Suppressor macrophage treated with lipopolysaccharide for 1 hour (primary cell): ENCODE measurements at regions not wholly inside any gene's neighbourhood (a gene's known extent, or its start where the extent isn't known, plus 50 kb on each side); places are given as distances from the start of the nearest gene placed in this dataset.

Source experiments
- DNase-seq, 3 donors: peaks; one replicate each; pipeline ENCODE4 v3.0.0-alpha.2; 2020 to 2022

- no peak for DNase-seq
These were observed 208.6 kb downstream of the DRD1 start for GRCh38 chr5:175235251-175235960.

- DNase-seq, result no peak
These were observed 213.7 kb downstream of the DRD1 start for GRCh38 chr5:175230299-175230698.

GRCh38 chr5:175226506-175226905, 217.5 kb downstream of the DRD1 start:
- no peak for DNase-seq

- no peak for DNase-seq
These were observed 220.7 kb downstream of the DRD1 start for GRCh38 chr5:175223291-175223690.

- no peak for DNase-seq
These were observed 221.4 kb downstream of the DRD1 start for GRCh38 chr5:175222621-175223020.

GRCh38 chr5:175220549-175220948, 223.4 kb downstream of the DRD1 start:
- DNase-seq, result no peak

GRCh38 chr5:175219366-175219765, 224.6 kb downstream of the DRD1 start:
- DNase-seq, result no peak

- no peak for DNase-seq
These were observed 227.0 kb downstream of the DRD1 start for GRCh38 chr5:175216991-175217390.

GRCh38 chr5:175215906-175216305, 228.1 kb downstream of the DRD1 start:
- DNase-seq, result no peak

- peak in 2 of 3 donors; percentile 2 for DNase-seq
These were observed 229.8 kb downstream of the DRD1 start for GRCh38 chr5:175214152-175214551.

GRCh38 chr5:175211956-175212756, 231.8 kb downstream of the DRD1 start:
- no peak for DNase-seq

GRCh38 chr5:175207321-175208040, 236.5 kb downstream of the DRD1 start:
- DNase-seq, result no peak

- no peak for DNase-seq
These were observed 237.3 kb downstream of the DRD1 start for GRCh38 chr5:175206669-175207068.

GRCh38 chr5:175202463-175203068, 241.4 kb downstream of the DRD1 start:
- DNase-seq, result no peak

GRCh38 chr5:175201393-175201792, 242.6 kb downstream of the DRD1 start:
- no peak for DNase-seq

GRCh38 chr5:175195698-175196656, 248.0 kb downstream of the DRD1 start:
- DNase-seq, result peak in 1 of 3 donors; percentile 8

- DNase-seq, result no peak
These were observed 262.7 kb downstream of the DRD1 start for GRCh38 chr5:175181331-175181730.

- no peak for DNase-seq
These were observed 273.1 kb downstream of the DRD1 start for GRCh38 chr5:175170899-175171298.

- DNase-seq, result no peak
These were observed 275.0 kb downstream of the DRD1 start for GRCh38 chr5:175168882-175169507.

GRCh38 chr5:175166026-175166425, 278.0 kb downstream of the DRD1 start:
- DNase-seq, result no peak

- DNase-seq, result no peak
These were observed 280.3 kb downstream of the DRD1 start for GRCh38 chr5:175163586-175164275.
